GM11168 (cell line): ENCODE measurements at regions not wholly inside any gene's neighbourhood (a gene's known extent, or its start where the extent isn't known, plus 50 kb on each side); places are given as distances from the start of the nearest gene placed in this dataset.
"Not testable (repeated sequence)": the region's sequence is repeated elsewhere in the genome, so short reads cannot be mapped to it uniquely, and the experiment has no call there.

Experiments used
- in situ Hi-C: fragments of 300-500 bp; cut with MboI; formaldehyde crosslinking; loops from one replicate; pipeline ENCODE4 v1.12.0; 2022; ENCODE audit warnings: low sequenced_read_pairs; ENCODE audit not compliant: unreplicated experiment

- in situ Hi-C loops, result not testable (repeated sequence)
These were observed 644.6 kb downstream of the ANKRD7 start for GRCh38 chr7:118869141-118869540.

- in situ Hi-C loops, result no loop called here
These were observed 645.7 kb downstream of the ANKRD7 start for GRCh38 chr7:118870187-118870586.

GRCh38 chr7:118872568-118872967 lies 648.1 kb downstream of the ANKRD7 start:
- in situ Hi-C loops, result no loop called here

GRCh38 chr7:118877187-118877586 lies 652.7 kb downstream of the ANKRD7 start:
- in situ Hi-C loops, result no loop called here

- in situ Hi-C loops, result no loop called here
These were observed 653.8 kb downstream of the ANKRD7 start for GRCh38 chr7:118878336-118878735.

GRCh38 chr7:118898284-118898683 lies 673.8 kb downstream of the ANKRD7 start:
- in situ Hi-C loops, result no loop called here

GRCh38 chr7:118902600-118902999 lies 678.1 kb downstream of the ANKRD7 start:
- in situ Hi-C loops, result no loop called here

GRCh38 chr7:118907911-118908527 lies 683.5 kb downstream of the ANKRD7 start:
- in situ Hi-C loops, result no loop called here

GRCh38 chr7:118916120-118916519 lies 691.6 kb downstream of the ANKRD7 start:
- in situ Hi-C loops, result not testable (repeated sequence)

GRCh38 chr7:118918556-118918955 lies 694.1 kb downstream of the ANKRD7 start:
- in situ Hi-C loops, result no loop called here

GRCh38 chr7:118938845-118939244 lies 714.3 kb downstream of the ANKRD7 start:
- in situ Hi-C loops, result no loop called here

GRCh38 chr7:118944271-118944670 lies 719.8 kb downstream of the ANKRD7 start:
- in situ Hi-C loops, result no loop called here

- in situ Hi-C loops, result no loop called here
These were observed 721.6 kb downstream of the ANKRD7 start for GRCh38 chr7:118945911-118946682.

GRCh38 chr7:118948508-118948907 lies 724.0 kb downstream of the ANKRD7 start:
- in situ Hi-C loops, result no loop called here

- in situ Hi-C loops, result no loop called here
These were observed 724.5 kb downstream of the ANKRD7 start for GRCh38 chr7:118949031-118949430.

GRCh38 chr7:118956285-118956684 lies 731.8 kb downstream of the ANKRD7 start:
- in situ Hi-C loops, result not testable (repeated sequence)

- in situ Hi-C loops, result no loop called here
These were observed 744.9 kb downstream of the ANKRD7 start for GRCh38 chr7:118969370-118969769.

- in situ Hi-C loops, result no loop called here
These were observed 747.2 kb downstream of the ANKRD7 start for GRCh38 chr7:118971706-118972105.

- in situ Hi-C loops, result no loop called here
These were observed 750.3 kb downstream of the ANKRD7 start for GRCh38 chr7:118974836-118975235.

- in situ Hi-C loops, result no loop called here
These were observed 770.8 kb downstream of the ANKRD7 start for GRCh38 chr7:118995350-118995749.

GRCh38 chr7:119007236-119007635 lies 782.7 kb downstream of the ANKRD7 start:
- in situ Hi-C loops, result no loop called here

GRCh38 chr7:119010635-119011034 lies 786.1 kb downstream of the ANKRD7 start:
- in situ Hi-C loops, result no loop called here
